ENCODE measurements at regions not wholly inside any gene's neighbourhood (a gene's known extent, or its start where the extent isn't known, plus 50 kb on each side); places are given as distances from the start of the nearest gene placed in this dataset.

DNA sequence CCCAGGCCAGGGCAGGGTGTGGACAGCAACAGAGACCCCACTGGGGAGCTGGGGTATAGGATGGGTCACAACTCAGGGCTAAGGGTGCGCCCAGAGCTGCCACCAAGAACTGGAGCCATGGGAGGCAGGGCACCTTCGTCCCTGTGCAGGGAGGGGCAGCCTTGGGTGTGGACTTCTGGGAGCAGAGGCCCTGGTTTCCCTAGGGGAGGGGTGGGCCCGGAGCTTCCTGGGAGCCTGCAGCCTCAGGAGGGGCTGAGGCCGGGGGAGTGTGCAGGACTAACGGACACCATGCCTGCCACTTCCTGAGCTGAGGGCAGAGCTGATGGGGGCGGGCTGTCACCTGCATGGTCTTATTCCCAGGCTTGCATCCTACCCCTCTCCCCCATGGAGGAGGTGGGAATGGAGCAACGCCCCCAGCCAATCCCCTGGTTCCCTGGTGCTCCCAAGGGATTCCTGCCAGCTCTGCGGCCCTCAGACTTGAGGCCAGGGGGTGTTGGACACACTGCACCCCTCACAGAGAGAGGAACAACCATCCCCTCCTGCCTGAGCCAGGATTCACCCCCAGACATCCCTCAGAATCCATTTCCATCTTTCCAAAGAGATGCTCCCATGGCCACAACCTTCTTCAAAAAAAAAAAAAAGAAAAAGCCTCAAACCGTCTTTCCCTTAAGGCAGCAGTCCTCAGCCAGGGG is 225.7 kb downstream of the CTTN start:
- TF ChIP-seq, protein P1, sequence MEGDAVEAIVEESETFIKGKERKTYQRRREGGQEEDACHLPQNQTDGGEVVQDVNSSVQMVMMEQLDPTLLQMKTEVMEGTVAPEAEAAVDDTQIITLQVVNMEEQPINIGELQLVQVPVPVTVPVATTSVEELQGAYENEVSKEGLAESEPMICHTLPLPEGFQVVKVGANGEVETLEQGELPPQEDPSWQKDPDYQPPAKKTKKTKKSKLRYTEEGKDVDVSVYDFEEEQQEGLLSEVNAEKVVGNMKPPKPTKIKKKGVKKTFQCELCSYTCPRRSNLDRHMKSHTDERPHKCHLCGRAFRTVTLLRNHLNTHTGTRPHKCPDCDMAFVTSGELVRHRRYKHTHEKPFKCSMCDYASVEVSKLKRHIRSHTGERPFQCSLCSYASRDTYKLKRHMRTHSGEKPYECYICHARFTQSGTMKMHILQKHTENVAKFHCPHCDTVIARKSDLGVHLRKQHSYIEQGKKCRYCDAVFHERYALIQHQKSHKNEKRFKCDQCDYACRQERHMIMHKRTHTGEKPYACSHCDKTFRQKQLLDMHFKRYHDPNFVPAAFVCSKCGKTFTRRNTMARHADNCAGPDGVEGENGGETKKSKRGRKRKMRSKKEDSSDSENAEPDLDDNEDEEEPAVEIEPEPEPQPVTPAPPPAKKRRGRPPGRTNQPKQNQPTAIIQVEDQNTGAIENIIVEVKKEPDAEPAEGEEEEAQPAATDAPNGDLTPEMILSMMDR (IDR thresholded peaks at IDR 0.05; ENCODE audit: insufficient read depth, low read length, poor library complexity, severe bottlenecking) = no peak
- TF ChIP-seq EZH2phosphoT487 (conservative IDR thresholded peaks at IDR 0.05; ENCODE audit: low read length) = no peak
